BE2C (cell line): ENCODE measurements at regions not wholly inside any gene's neighbourhood (a gene's known extent, or its start where the extent isn't known, plus 50 kb on each side); places are given as distances from the start of the nearest gene placed in this dataset.

Source experiments
- DNase-seq: peaks from one replicate; pipeline ENCODE4 v3.0.0-alpha.2; 2020
- H3K27me3 ChIP-seq: fragments of 250-450 bp; sonication (Bioruptor Pico); 2 replicates; pipeline ENCODE4 v1.5.1; 2020; ENCODE audit warnings: mild to moderate bottlenecking
- H3K36me3 ChIP-seq: fragments of 250-450 bp; sonication (Bioruptor Pico); 2 replicates; pipeline ENCODE4 v1.5.1; 2020; ENCODE audit warnings: mild to moderate bottlenecking
- H3K4me1 ChIP-seq: fragments of 250-450 bp; sonication (Bioruptor Pico); 2 replicates; pipeline ENCODE4 v1.5.1; 2020
- H3K4me3 ChIP-seq: 2 replicates; pipeline ENCODE4 v1.5.1; 2011; ENCODE audit warnings: low read depth, low read length
- H3K9me3 ChIP-seq: fragments of 250-450 bp; sonication (Bioruptor Pico); 2 replicates; pipeline ENCODE4 v1.5.1; 2020
- TF ChIP-seq, protein P1 (sequence below): IDR thresholded peaks from 2 replicates; pipeline ENCODE4 v1.5.1; 2012; ENCODE audit warnings: mild to moderate bottlenecking, low read depth, low read length

DNA sequence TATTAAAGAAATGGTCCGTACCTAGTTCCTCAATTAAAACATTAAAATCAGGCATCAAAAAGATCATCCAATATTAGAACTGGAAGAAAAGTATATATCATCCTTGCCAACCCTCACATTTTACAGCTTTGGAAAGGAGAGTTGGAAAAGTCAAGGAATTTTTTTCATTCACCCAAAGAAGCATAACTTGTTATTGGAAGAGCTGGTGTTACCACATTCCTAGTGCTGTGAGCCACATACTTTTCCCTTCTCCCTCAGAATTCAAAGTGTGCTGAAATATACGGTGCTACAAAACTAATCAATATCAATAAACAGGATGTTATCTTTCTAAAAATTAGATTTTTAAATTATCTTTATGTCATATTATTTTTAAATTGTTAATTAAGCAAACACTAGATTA is 202.1 kb upstream of the FAT3 start:
- no peaks in the 10 kb centered on the region; the same call in 1 of the 2 replicates for H3K4me1 ChIP-seq
- H3K9me3 ChIP-seq: no peaks in the 10 kb centered on the region
- no peak overlapping the region for H3K4me3 ChIP-seq
- no peak for DNase-seq
- TF ChIP-seq, protein P1, sequence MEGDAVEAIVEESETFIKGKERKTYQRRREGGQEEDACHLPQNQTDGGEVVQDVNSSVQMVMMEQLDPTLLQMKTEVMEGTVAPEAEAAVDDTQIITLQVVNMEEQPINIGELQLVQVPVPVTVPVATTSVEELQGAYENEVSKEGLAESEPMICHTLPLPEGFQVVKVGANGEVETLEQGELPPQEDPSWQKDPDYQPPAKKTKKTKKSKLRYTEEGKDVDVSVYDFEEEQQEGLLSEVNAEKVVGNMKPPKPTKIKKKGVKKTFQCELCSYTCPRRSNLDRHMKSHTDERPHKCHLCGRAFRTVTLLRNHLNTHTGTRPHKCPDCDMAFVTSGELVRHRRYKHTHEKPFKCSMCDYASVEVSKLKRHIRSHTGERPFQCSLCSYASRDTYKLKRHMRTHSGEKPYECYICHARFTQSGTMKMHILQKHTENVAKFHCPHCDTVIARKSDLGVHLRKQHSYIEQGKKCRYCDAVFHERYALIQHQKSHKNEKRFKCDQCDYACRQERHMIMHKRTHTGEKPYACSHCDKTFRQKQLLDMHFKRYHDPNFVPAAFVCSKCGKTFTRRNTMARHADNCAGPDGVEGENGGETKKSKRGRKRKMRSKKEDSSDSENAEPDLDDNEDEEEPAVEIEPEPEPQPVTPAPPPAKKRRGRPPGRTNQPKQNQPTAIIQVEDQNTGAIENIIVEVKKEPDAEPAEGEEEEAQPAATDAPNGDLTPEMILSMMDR: no peak
- no peaks in the 10 kb centered on the region for H3K27me3 ChIP-seq
- no peaks in the 10 kb centered on the region for H3K36me3 ChIP-seq

DNA sequence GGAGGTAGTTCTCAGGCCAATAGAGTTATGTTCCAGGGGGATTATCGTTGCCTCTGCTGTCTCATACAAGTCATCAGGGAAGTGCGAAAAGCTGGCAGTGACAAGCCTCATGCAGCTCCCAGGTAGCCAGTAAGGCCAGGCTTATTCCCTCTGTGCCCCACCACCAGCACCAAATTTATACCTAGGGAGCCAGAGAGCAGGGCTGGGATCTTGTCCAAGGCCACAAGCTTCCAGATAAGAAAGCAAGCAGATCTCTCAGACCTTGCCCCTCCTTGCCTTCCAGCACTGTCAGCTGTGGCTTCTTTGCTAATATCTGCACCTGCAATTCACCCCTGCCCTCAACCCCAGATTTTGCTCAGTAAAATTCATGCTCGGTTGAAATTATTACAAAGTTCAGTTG is 206.3 kb upstream of the FAT3 start:
- H3K4me3 ChIP-seq: no peak overlapping the region
- TF ChIP-seq, protein P1: no peak
- no peaks in the 10 kb centered on the region for H3K9me3 ChIP-seq
- H3K27me3 ChIP-seq: no peaks in the 10 kb centered on the region
- DNase-seq: no peak
- H3K36me3 ChIP-seq: no peaks in the 10 kb centered on the region
- H3K4me1 ChIP-seq: no peaks in the 10 kb centered on the region; the same call in 1 of the 2 replicates

DNA sequence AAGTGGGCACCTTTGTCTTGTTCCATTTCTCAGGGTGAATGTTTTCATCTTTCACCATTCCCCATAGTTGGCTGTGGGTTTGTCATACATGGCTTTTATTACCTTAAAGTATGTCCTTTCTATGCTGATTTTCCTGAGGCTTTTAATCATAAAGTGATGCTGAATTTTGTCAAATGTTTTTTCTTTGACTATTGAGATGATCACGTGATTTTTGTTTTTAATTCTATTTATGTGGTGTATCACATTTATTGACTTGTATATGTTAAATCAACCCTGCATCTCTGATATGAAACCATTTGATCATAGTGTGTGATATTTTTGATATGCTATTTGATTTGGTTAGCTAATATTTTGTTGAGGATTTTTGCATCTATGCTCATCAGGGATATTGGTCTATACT is 216.4 kb upstream of the FAT3 start:
- Histone ChIP-seq H3K36me3 (no peaks in the 10 kb centered on the region), H3K4me1 (no peaks in the 10 kb centered on the region), H3K4me3 (no peak overlapping the region), H3K27me3 (no peaks in the 10 kb centered on the region), H3K9me3 (no peaks in the 10 kb centered on the region)
- TF ChIP-seq, protein P1: no peak
- no peak for DNase-seq

DNA sequence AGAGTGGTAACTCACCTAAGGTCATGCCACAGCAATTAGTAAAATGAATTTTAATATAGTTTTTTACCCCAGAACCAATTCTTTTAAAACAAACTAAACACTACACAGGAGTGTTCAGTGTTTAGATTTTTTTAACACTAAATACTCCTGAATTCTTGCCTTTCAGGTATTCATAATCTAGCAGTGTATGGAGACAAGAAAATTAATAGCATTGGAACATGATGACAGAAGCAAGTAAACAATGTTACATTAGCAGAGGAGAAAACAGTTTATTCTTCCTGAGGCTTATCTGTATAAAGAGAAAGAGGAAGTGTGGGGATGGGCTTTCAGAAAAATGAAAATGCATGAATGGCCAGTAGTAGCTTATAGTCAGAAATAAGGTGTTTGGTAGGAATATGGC is 222.1 kb upstream of the FAT3 start:
- no peaks in the 10 kb centered on the region for H3K36me3 ChIP-seq

GRCh38 chr11:91998481-91998880 is 226.1 kb upstream of the FAT3 start:
- TF ChIP-seq, protein P1: no peak

More for the DNA sequence above, 222.1 kb upstream of the FAT3 start:
- Histone ChIP-seq H3K9me3 (no peaks in the 10 kb centered on the region), H3K27me3 (no peaks in the 10 kb centered on the region), H3K4me3 (no peak overlapping the region), H3K4me1 (no peaks in the 10 kb centered on the region)
- TF ChIP-seq, protein P1: no peak
- DNase-seq: no peak

DNA sequence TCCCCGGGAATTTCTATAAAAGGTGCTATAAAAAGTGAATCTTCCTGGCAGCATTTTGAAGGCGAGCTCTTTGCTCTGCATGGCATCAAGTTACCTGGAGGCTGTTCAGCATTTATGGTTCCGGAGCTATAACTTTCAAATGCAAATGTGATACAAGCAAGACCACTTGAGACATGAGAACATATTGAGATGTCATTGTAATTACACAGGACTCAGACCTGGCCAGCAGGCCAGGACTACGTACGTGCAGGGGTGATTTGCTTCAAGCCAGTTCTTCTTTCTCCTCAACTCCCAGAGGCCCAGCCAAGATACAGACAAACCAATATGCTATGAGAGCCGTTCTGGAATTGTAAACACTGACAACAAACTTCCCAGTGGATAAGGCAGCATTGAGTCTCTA is 227.4 kb upstream of the FAT3 start:
- H3K4me3 ChIP-seq: no peak overlapping the region
- TF ChIP-seq, protein P1: no peak
- H3K36me3 ChIP-seq: no peaks in the 10 kb centered on the region
- no peak for DNase-seq
- H3K27me3 ChIP-seq: no peaks in the 10 kb centered on the region
- H3K9me3 ChIP-seq: no peaks in the 10 kb centered on the region
- H3K4me1 ChIP-seq: no peaks in the 10 kb centered on the region

More at GRCh38 chr11:91998481-91998880, 226.1 kb upstream of the FAT3 start:
- no peak overlapping the region for H3K4me3 ChIP-seq
- no peaks in the 10 kb centered on the region for H3K27me3 ChIP-seq
- no peaks in the 10 kb centered on the region for H3K4me1 ChIP-seq
- DNase-seq: no peak
- H3K36me3 ChIP-seq: no peaks in the 10 kb centered on the region
- H3K9me3 ChIP-seq: no peaks in the 10 kb centered on the region
